SK-N-SH (cell line): ENCODE measurements at regions not wholly inside any gene's neighbourhood (a gene's known extent, or its start where the extent isn't known, plus 50 kb on each side); places are given as distances from the start of the nearest gene placed in this dataset.

ENCODE experiments used
- EZH2phosphoT487 ChIP-seq: fragments of 200-600 bp; sonication (generic); IDR thresholded peaks from 2 replicates; pipeline ENCODE4 v1.6.1; 2017; ENCODE audit warnings: low read depth, mixed run types, mild to moderate bottlenecking, antibody characterized with exemption, moderate library complexity, borderline replicate concordance
- FOXJ3 ChIP-seq: sonication (generic); formaldehyde crosslinking; IDR thresholded peaks from 2 replicates; pipeline ENCODE4 v1.5.1; 2020; ENCODE audit warnings: mild to moderate bottlenecking, missing genetic modification reagents
- FOXM1 ChIP-seq: IDR thresholded peaks from 2 replicates; pipeline ENCODE4 v1.4.0; 2012; ENCODE audit warnings: low read depth, mild to moderate bottlenecking
- SIN3A ChIP-seq: IDR thresholded peaks from 2 replicates; pipeline ENCODE4 v1.6.1; 2012; ENCODE audit warnings: low read depth, mild to moderate bottlenecking, low read length, moderate library complexity, borderline replicate concordance
- TCF12 ChIP-seq: IDR thresholded peaks from 2 replicates; pipeline ENCODE4 v1.4.0; 2012
- TF ChIP-seq, protein P1 (sequence below): fragments of 200-600 bp; sonication (generic); IDR thresholded peaks from 2 replicates; pipeline ENCODE4 v1.6.1; 2017; ENCODE audit warnings: antibody characterized with exemption, mild to moderate bottlenecking, moderate library complexity
- TF ChIP-seq, protein P2 (sequence below): IDR thresholded peaks from 2 replicates; pipeline ENCODE4 v1.4.0; 2012; ENCODE audit warnings: low read depth
- TF ChIP-seq, protein P3 (sequence below): IDR thresholded peaks from 2 replicates; pipeline ENCODE4 v1.4.0; 2012; ENCODE audit warnings: low read depth, borderline replicate concordance

DNA sequence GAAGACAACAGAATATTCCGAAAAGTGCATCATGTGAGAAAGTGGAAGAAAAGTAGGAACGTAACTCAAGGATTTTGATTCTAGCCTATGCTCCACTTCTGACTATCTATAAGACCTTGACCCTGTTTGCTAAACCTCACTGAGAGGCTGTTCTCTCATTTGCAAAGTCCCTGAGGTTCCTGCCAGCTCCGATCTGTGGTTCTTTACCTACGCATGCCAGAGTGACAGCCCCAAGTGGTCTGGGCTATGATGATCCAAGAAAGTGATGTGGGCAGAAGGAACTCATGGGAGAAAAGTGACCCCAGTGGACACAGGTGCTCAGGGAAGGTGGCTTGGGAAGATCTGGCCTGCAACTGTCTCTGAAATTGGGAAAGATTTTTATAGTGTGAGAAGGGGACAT is 301.1 kb upstream of the CDH11 start:
- no peak for TF ChIP-seq SIN3A
- TF ChIP-seq, protein P1, sequence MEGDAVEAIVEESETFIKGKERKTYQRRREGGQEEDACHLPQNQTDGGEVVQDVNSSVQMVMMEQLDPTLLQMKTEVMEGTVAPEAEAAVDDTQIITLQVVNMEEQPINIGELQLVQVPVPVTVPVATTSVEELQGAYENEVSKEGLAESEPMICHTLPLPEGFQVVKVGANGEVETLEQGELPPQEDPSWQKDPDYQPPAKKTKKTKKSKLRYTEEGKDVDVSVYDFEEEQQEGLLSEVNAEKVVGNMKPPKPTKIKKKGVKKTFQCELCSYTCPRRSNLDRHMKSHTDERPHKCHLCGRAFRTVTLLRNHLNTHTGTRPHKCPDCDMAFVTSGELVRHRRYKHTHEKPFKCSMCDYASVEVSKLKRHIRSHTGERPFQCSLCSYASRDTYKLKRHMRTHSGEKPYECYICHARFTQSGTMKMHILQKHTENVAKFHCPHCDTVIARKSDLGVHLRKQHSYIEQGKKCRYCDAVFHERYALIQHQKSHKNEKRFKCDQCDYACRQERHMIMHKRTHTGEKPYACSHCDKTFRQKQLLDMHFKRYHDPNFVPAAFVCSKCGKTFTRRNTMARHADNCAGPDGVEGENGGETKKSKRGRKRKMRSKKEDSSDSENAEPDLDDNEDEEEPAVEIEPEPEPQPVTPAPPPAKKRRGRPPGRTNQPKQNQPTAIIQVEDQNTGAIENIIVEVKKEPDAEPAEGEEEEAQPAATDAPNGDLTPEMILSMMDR, result no peak
- TF ChIP-seq, protein P2, sequence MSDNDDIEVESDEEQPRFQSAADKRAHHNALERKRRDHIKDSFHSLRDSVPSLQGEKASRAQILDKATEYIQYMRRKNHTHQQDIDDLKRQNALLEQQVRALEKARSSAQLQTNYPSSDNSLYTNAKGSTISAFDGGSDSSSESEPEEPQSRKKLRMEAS, result no peak
- TF ChIP-seq FOXJ3 (CRISPR knock-in tag), result no peak
- TF ChIP-seq, protein P3, sequence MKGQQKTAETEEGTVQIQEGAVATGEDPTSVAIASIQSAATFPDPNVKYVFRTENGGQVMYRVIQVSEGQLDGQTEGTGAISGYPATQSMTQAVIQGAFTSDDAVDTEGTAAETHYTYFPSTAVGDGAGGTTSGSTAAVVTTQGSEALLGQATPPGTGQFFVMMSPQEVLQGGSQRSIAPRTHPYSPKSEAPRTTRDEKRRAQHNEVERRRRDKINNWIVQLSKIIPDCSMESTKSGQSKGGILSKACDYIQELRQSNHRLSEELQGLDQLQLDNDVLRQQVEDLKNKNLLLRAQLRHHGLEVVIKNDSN, result no peak
- no peak for TF ChIP-seq EZH2phosphoT487
- no peak for TF ChIP-seq TCF12
- no peak for TF ChIP-seq FOXM1
